GM06990 (cell line): ENCODE measurements at regions not wholly inside any gene's neighbourhood (a gene's known extent, or its start where the extent isn't known, plus 50 kb on each side); places are given as distances from the start of the nearest gene placed in this dataset.

Source experiments
- DNase-seq: peaks from one replicate; pipeline ENCODE4 v3.0.0-alpha.2; 2011; ENCODE audit not compliant: insufficient read length; ENCODE audit errors: extremely low read depth
- H3K27me3 ChIP-seq: replicated peaks from 2 replicates; pipeline ENCODE4 v1.6.0; 2011; ENCODE audit warnings: low read length; ENCODE audit not compliant: control insufficient read depth, insufficient read depth
- H3K36me3 ChIP-seq: 2 replicates; pipeline ENCODE4 v1.5.1; 2011; ENCODE audit warnings: low read length; ENCODE audit not compliant: control insufficient read depth, insufficient read depth
- H3K4me3 ChIP-seq: replicated peaks from 2 replicates; pipeline ENCODE4 v1.5.1; 2011; ENCODE audit warnings: low read depth, mild to moderate bottlenecking, control low read depth, low read length
- CTCF ChIP-seq: IDR thresholded peaks from 2 replicates; pipeline ENCODE4 v1.5.1; 2011; ENCODE audit warnings: low read length, control low read depth, mild to moderate bottlenecking, inconsistent platforms; ENCODE audit not compliant: insufficient read depth, poor library complexity, severe bottlenecking

DNA sequence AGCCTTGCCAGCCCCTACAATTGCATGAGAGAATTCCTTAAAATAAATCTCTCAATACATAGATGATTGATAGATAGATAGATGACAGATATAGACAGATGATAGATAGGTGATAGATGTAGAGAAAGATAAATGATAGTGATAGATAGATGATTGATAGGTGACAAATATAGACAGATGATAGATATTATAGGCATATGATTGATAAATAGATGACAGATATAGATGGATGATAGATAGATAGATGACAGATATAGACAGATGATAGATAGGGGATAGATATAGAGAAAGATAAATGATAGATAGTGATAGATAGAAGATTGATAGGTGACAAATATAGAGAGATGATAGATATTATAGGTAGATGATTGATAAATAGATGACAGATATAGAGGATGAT, 564.6 kb downstream of the ETS1 start:
- Histone ChIP-seq H3K4me3 (no peak overlapping the region), H3K36me3 (no peaks in the 10 kb centered on the region), H3K27me3 (no peaks in the 10 kb centered on the region; the same call in 1 of the 2 replicates)
- no peak for TF ChIP-seq CTCF
- DNase-seq: no peak

DNA sequence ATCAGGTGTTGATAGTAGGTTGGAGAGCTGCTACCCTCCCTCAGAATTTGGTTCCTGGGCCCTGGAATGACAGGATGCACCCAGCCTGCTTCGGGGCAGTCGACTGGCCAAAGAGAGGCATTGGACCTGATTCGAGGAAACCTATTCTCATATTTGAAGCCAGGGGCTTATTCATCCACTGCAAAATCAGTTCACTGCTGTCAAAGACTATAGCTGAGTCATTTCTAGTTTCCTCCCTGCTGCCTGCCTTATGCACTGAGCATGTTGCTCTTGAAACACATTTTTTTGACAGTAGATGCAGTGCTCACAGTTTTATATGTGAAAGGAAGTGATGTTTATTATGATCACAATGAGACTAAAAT, 565.4 kb downstream of the ETS1 start:
- no peaks in the 10 kb centered on the region; the same call in 1 of the 2 replicates for H3K27me3 ChIP-seq
- no peak overlapping the region for H3K4me3 ChIP-seq
- TF ChIP-seq CTCF: no peak
- DNase-seq: no peak
- H3K36me3 ChIP-seq: no peaks in the 10 kb centered on the region

DNA sequence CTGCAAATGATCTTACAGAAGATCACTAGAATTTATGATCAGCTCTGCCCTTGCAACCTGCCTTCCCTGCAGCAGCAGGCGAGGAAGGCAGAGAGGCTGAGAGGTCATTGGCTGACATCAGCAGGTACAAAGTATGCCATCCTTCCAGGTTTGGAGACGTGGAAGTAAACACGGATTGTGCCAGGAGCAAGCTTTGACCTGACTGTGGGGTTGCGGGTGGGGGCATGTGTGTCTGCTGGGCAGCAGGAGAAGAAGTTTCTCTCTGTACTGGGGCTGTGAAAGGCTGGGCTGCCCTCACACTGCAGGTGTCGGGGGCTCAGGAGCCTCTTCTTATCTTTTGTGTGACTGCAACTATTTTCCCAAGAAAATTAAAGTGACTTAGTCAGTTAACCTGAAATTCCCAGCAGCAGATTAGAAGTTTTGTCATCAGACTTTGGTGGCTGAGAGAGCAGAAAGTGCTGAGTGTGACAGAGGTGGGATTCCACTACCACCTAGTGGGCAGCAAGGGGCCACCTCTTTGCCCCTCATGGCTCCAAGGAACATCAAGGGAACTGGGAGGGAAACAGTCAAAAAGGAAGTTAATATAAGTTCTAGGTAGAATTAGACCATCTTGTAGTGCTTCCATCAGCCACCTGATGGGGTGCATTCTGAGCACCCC, 565.9 kb downstream of the ETS1 start:
- Histone ChIP-seq H3K4me3 (no peak overlapping the region), H3K36me3 (no peaks in the 10 kb centered on the region), H3K27me3 (no peaks in the 10 kb centered on the region; the same call in 1 of the 2 replicates)
- TF ChIP-seq CTCF: no peak
- no peak for DNase-seq

DNA sequence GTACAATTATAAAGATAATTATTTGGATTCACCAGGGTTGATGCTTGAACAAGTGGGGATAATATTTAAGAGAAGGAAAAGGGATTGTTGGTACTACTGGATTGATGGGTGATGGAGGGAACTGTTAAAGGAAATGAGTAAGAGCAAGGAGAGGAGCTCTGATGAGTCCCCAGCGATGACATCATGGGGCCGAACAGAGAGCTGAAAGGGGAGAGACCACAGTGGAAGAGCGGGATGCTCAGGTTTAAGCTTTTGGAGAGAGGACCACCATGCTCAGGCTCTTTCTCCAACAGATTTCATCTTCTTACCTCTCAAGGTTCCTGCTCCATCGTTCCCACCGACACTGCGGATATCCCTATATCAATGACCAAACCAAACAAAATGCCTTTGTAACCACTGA, 568.7 kb downstream of the ETS1 start:
- no peak for TF ChIP-seq CTCF
- Histone ChIP-seq H3K36me3 (no peaks in the 10 kb centered on the region), H3K4me3 (no peak overlapping the region), H3K27me3 (no peaks in the 10 kb centered on the region)
- no peak for DNase-seq

DNA sequence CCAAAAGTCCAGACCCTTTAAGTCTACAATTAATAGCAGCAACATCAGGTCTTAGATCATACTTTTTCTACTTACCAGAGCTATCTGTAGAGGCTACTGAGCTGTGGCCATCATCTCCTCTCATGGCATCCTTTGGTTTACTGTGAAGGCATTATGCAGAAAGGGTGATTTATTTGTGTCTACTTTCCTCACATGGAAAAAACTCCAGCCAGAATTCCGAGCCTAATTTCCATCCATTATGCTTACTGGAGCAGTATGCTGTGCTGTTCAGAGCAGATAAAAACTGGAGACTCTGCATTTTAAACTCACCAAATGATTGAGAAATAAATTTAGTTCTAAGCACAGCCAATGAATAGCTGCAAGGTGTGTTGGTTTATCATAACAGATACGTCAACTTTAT, 581.8 kb downstream of the ETS1 start:
- Histone ChIP-seq H3K4me3 (no peak overlapping the region), H3K36me3 (no peaks in the 10 kb centered on the region), H3K27me3 (no peaks in the 10 kb centered on the region)
- no peak for TF ChIP-seq CTCF
- DNase-seq: no peak

DNA sequence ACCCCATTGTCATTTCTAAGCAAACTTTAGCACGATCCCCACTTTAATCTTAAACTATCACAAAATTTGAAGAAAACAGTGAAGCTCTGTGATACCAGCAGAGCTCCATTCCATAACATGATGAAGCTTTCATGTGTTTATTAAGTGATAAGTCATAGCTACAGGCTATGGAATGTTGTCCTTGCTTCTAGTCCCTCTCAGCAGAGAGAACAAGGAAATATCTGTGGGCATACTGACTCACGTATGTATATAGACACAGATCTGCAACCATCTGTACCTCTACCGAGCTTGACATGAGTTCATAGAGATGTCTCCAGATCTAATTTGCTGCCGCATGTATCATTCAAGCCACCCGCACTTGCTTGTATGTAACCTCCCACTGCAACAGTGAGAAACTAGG, 588.9 kb downstream of the ETS1 start:
- Histone ChIP-seq H3K36me3 (no peaks in the 10 kb centered on the region), H3K4me3 (no peak overlapping the region), H3K27me3 (no peaks in the 10 kb centered on the region)
- DNase-seq: no peak
- TF ChIP-seq CTCF: no peak
